Coronary artery (tissue), 2 donors: ENCODE measurements at regions not wholly inside any gene's neighbourhood (a gene's known extent, or its start where the extent isn't known, plus 50 kb on each side); places are given as distances from the start of the nearest gene placed in this dataset.
"Not testable (repeated sequence)": the region's sequence is repeated elsewhere in the genome, so short reads cannot be mapped to it uniquely, and the experiment has no call there.

Source experiments
- DNase-seq: peaks from one replicate; pipeline ENCODE4 v3.0.0-alpha.2; 2017; ENCODE audit warnings: low spot score
- H3K27ac ChIP-seq, 2 donors: fragments of 200-600 bp; sonication (generic); one replicate each; pipeline ENCODE4 v1.5.1; 2016 to 2019
- H3K4me3 ChIP-seq: fragments of 200-600 bp; sonication (generic); 2 replicates; pipeline ENCODE4 v1.5.1; 2016; ENCODE audit warnings: mild to moderate bottlenecking, moderate library complexity
- TF ChIP-seq, protein P1 (sequence below): fragments of 200-600 bp; sonication (generic); IDR thresholded peaks from one replicate; pipeline ENCODE4 v1.5.1; 2019; ENCODE audit warnings: antibody characterized with exemption

GRCh38 chr1:112114540-112114939 lies 125.1 kb upstream of the KCND3 start:
- TF ChIP-seq, protein P1, sequence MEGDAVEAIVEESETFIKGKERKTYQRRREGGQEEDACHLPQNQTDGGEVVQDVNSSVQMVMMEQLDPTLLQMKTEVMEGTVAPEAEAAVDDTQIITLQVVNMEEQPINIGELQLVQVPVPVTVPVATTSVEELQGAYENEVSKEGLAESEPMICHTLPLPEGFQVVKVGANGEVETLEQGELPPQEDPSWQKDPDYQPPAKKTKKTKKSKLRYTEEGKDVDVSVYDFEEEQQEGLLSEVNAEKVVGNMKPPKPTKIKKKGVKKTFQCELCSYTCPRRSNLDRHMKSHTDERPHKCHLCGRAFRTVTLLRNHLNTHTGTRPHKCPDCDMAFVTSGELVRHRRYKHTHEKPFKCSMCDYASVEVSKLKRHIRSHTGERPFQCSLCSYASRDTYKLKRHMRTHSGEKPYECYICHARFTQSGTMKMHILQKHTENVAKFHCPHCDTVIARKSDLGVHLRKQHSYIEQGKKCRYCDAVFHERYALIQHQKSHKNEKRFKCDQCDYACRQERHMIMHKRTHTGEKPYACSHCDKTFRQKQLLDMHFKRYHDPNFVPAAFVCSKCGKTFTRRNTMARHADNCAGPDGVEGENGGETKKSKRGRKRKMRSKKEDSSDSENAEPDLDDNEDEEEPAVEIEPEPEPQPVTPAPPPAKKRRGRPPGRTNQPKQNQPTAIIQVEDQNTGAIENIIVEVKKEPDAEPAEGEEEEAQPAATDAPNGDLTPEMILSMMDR, result no peak
- no peak for DNase-seq
- H3K27ac ChIP-seq, result no peak overlapping the region
- H3K4me3 ChIP-seq, result no peak overlapping the region

DNA sequence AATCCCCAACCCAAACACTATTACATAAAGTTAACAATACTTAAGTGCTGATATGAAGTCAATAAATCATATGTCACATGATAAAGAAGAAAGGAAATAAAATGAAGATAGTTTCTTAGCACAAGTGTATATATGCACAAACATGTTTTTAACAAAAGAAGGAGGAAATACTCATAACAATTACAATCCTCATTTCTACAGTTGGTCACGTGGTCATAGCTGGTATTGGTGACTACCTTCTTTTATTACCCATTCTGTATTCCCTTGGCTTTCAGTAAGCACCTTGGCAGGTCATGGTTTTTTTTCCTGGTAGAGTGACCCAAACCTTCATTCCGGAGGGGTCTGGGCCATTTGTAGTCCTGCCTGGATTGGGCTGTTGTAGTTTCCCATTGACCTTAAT lies 137.1 kb upstream of the KCND3 start:
- Histone ChIP-seq H3K4me3 (no peak overlapping the region), H3K27ac (no peak overlapping the region)
- no peak for DNase-seq
- TF ChIP-seq, protein P1, result no peak

DNA sequence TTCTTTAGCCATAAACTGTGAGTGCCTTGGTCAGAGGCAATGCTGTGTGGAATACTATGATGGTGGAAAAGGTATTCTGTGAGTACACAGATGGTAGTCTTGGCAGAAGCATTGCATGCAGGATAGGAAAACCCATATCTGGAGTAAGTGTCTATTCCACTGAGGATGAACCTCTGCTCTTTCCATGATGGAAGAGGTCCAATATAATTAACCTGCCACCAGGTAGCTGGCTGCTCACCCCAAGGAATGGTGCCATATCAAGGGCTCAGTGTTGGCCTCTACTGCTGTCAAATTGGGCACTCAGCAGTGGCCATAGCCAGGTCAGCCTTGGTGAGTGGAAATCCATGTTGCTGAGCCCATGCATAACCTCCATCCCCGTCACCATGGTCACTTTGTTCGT lies 138.1 kb upstream of the KCND3 start:
- DNase-seq, H3K4me3 ChIP-seq, H3K27ac ChIP-seq: not testable (repeated sequence)

DNA sequence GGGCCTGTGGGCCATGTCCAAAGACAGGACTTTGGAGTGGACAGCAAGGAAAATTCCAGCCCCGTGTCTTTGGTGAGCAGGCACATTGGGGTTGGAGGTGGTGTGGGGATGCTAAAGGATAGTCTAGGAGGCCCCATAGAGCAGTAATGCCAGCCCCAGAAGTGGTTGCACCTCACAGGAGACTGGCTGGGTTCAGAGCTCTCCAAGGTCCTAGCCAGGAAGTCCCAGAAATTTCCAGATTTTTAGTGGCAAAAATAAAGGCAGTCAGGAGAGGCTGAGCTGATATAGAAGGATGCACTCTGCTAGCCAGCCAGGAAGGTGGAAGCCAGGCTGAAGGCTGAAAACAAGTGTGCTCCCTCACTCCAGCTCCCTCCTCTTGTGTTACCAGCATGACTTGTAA lies 144.0 kb upstream of the KCND3 start:
- no peak overlapping the region for H3K4me3 ChIP-seq
- DNase-seq, result no peak
- no peak overlapping the region for H3K27ac ChIP-seq
- TF ChIP-seq, protein P1, result no peak

GRCh38 chr1:112140743-112141142 lies 151.3 kb upstream of the KCND3 start:
- Histone ChIP-seq H3K27ac (no peak overlapping the region), H3K4me3 (no peak overlapping the region)
- DNase-seq, result no peak
- TF ChIP-seq, protein P1, result no peak

- TF ChIP-seq, protein P1, result no peak
- no peak overlapping the region for H3K27ac ChIP-seq
- no peak overlapping the region for H3K4me3 ChIP-seq
- no peak for DNase-seq
Observed at GRCh38 chr1:112141301-112141700, 151.8 kb upstream of the KCND3 start.

DNA sequence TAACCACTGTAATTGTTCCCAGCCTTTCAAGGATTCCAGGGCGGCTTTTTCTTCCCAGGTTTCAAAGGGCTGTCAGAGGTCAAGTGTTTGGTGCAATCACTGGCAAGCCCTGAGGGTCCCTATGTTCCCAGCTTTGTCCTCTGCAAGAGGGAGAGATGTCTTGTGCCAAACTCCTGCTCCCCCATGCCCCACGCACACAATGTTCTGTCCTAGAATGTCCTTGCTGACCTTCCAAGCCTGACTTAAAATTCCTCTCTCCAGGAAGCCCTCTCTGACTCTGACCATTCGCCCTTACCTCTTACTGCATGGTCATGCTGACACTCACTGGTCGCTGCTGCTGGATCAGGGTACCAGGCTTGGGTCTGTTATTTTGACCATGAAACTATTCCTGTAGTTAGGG lies 152.5 kb upstream of the KCND3 start:
- TF ChIP-seq, protein P1, result no peak
- DNase-seq, result no peak
- H3K4me3 ChIP-seq, result no peak overlapping the region
- H3K27ac ChIP-seq, result no peak overlapping the region

GRCh38 chr1:112143871-112144441 lies 154.5 kb upstream of the KCND3 start:
- H3K4me3 ChIP-seq, result no peak overlapping the region
- DNase-seq, result no peak
- H3K27ac ChIP-seq, result no peak overlapping the region
- TF ChIP-seq, protein P1, result no peak
